ENCODE measurements at regions not wholly inside any gene's neighbourhood (a gene's known extent, or its start where the extent isn't known, plus 50 kb on each side); places are given as distances from the start of the nearest gene placed in this dataset.

DNA sequence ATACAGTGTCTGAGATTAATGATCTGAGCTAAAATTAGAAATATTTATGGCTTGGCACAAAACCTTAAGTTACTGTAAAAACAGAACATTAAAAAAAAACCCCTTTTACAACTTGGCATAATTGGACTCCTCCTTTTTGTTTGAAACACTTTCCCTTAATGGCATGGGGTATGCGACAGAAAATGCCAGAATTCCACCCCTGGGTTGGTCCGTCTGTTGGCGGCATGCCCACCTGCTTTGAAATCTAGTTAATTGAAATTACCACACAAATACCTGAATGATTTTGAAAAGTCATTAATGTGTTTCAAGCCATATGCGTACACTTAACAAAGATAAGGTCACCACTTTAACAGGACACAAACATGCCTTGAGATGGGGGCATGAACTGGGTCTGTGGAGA, 175.1 kb upstream of the FOXQ1 start:
- Histone ChIP-seq H3K4me1 (ENCODE audit: control insufficient read depth in 1 of 2, insufficient read depth in 2 of 2, low read depth in 1 of 2, low read length in 1 of 2) (no peaks in the 10 kb centered on the region), H3K9me2 (no peaks in the 10 kb centered on the region), H4K20me1 (ENCODE audit: insufficient read depth) (no peaks in the 10 kb centered on the region), H3K4me3 (ENCODE audit: low read depth in 2 of 2, low read length in 1 of 2) (no peak overlapping the region), H3K36me3 (replicated peaks in 1 of 2; ENCODE audit: control insufficient read depth in 1 of 2, insufficient read depth in 2 of 2, low read length in 1 of 2) (no peaks in the 10 kb centered on the region), H3F3A (replicated peaks; ENCODE audit: insufficient read depth) (no peaks in the 10 kb centered on the region), H3K27me3 (ENCODE audit: insufficient read depth) (no peaks in the 10 kb centered on the region; the same call in 1 of the 2 replicates), H2AFZ (ENCODE audit: low read depth) (no peak overlapping the region), H3K79me2 (ENCODE audit: insufficient read depth) (no peaks in the 10 kb centered on the region), H3K9me3 (no peaks in the 10 kb centered on the region), H3K27ac (ENCODE audit: low read depth in 2 of 2, low read length in 1 of 2) (no peak overlapping the region), H3K4me2 (no peak overlapping the region), H3K9ac (no peak overlapping the region)
- CTCF ChIA-PET = no interaction called here
- POLR2A ChIA-PET = no interaction called here
- no peak for TF ChIP-seq RFX5 (IDR thresholded peaks at IDR 0.05; ENCODE audit: low read length)
- no peak for TF ChIP-seq FOXJ3 (CRISPR knock-in tag; IDR thresholded peaks at IDR 0.05)
- no peak for TF ChIP-seq ELF1 (IDR thresholded peaks at IDR 0.05)
- no peak for TF ChIP-seq NFIC (IDR thresholded peaks at IDR 0.05; ENCODE audit: borderline replicate concordance)
- no peak for TF ChIP-seq GABPA (IDR thresholded peaks at IDR 0.05; ENCODE audit: low read depth)
- TF ChIP-seq, protein P1, sequence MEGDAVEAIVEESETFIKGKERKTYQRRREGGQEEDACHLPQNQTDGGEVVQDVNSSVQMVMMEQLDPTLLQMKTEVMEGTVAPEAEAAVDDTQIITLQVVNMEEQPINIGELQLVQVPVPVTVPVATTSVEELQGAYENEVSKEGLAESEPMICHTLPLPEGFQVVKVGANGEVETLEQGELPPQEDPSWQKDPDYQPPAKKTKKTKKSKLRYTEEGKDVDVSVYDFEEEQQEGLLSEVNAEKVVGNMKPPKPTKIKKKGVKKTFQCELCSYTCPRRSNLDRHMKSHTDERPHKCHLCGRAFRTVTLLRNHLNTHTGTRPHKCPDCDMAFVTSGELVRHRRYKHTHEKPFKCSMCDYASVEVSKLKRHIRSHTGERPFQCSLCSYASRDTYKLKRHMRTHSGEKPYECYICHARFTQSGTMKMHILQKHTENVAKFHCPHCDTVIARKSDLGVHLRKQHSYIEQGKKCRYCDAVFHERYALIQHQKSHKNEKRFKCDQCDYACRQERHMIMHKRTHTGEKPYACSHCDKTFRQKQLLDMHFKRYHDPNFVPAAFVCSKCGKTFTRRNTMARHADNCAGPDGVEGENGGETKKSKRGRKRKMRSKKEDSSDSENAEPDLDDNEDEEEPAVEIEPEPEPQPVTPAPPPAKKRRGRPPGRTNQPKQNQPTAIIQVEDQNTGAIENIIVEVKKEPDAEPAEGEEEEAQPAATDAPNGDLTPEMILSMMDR (IDR thresholded peaks at IDR 0.05) = no peak
- no peak for TF ChIP-seq RAD21 (IDR thresholded peaks at IDR 0.05; ENCODE audit: low read length)
- no peak for TF ChIP-seq FOSL2 (IDR thresholded peaks at IDR 0.05; ENCODE audit: borderline replicate concordance, low read depth)
- TF ChIP-seq FOXM1 (IDR thresholded peaks at IDR 0.05; ENCODE audit: low read depth) = no peak
- no peak for TF ChIP-seq EZH2phosphoT487 (IDR thresholded peaks at IDR 0.05; ENCODE audit: borderline replicate concordance, low read depth)
- no peak for TF ChIP-seq EP300 (IDR thresholded peaks at IDR 0.05; ENCODE audit: borderline replicate concordance in 1 of 2, low read depth in 1 of 2, low read length in 1 of 2)
- no peak for TF ChIP-seq CHD2 (IDR thresholded peaks at IDR 0.05; ENCODE audit: low read length, partially characterized antibody)
- TF ChIP-seq, protein P2, sequence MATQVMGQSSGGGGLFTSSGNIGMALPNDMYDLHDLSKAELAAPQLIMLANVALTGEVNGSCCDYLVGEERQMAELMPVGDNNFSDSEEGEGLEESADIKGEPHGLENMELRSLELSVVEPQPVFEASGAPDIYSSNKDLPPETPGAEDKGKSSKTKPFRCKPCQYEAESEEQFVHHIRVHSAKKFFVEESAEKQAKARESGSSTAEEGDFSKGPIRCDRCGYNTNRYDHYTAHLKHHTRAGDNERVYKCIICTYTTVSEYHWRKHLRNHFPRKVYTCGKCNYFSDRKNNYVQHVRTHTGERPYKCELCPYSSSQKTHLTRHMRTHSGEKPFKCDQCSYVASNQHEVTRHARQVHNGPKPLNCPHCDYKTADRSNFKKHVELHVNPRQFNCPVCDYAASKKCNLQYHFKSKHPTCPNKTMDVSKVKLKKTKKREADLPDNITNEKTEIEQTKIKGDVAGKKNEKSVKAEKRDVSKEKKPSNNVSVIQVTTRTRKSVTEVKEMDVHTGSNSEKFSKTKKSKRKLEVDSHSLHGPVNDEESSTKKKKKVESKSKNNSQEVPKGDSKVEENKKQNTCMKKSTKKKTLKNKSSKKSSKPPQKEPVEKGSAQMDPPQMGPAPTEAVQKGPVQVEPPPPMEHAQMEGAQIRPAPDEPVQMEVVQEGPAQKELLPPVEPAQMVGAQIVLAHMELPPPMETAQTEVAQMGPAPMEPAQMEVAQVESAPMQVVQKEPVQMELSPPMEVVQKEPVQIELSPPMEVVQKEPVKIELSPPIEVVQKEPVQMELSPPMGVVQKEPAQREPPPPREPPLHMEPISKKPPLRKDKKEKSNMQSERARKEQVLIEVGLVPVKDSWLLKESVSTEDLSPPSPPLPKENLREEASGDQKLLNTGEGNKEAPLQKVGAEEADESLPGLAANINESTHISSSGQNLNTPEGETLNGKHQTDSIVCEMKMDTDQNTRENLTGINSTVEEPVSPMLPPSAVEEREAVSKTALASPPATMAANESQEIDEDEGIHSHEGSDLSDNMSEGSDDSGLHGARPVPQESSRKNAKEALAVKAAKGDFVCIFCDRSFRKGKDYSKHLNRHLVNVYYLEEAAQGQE (IDR thresholded peaks at IDR 0.05; ENCODE audit: low read depth, low read length) = no peak
- no peak for TF ChIP-seq YY1 (IDR thresholded peaks at IDR 0.05; ENCODE audit: low read depth)
- no peak for TF ChIP-seq TEAD4 (IDR thresholded peaks at IDR 0.05; ENCODE audit: borderline replicate concordance, insufficient read depth)
- no peak for TF ChIP-seq MXI1 (IDR thresholded peaks at IDR 0.05; ENCODE audit: low read depth, low read length)
- WGBS (ENCODE audit: low lambda C conversion rate) = 14% methylated on average over 4 of the region's 4 CpGs
- no peak for DNase-seq

All from SK-N-SH (cell line).